WTC11 (cell line): ENCODE measurements at regions not wholly inside any gene's neighbourhood (a gene's known extent, or its start where the extent isn't known, plus 50 kb on each side); places are given as distances from the start of the nearest gene placed in this dataset.
"Not testable (repeated sequence)": the region's sequence is repeated elsewhere in the genome, so short reads cannot be mapped to it uniquely, and the experiment has no call there.

Experiments
- ATAC-seq: fragments of 200-7000 bp; cut with Tn5 transposase; 2 replicates; pipeline ENCODE4 v1.10.0; 2021; ENCODE audit warnings: mild to moderate bottlenecking, moderate library complexity
- CTCF ChIA-PET: fragments of 300-600 bp; sonication (Branson Sonifier 250); formaldehyde crosslinking; loops from one replicate; lab custom pipeline; 2021; ENCODE audit warnings: antibody characterized with exemption; lab: Charles Lee
- POLR2A ChIA-PET: fragments of 350-600 bp; sonication (Branson Sonifier 250); formaldehyde crosslinking; loops from one replicate; lab custom pipeline; 2021; ENCODE audit warnings: antibody characterized with exemption; lab: Charles Lee
- DNase-seq: peaks from one replicate; pipeline ENCODE4 v3.0.0; 2021; ENCODE audit warnings: low spot score
- H3K27ac Mint-ChIP-seq: 2 replicates; pipeline ENCODE4 v1.8.0; 2021; ENCODE audit warnings: mixed read lengths
- H3K27me3 Mint-ChIP-seq: 2 replicates; pipeline ENCODE4 v1.8.0; 2021; ENCODE audit warnings: low read depth, mild to moderate bottlenecking, moderate library complexity, mixed read lengths
- H3K36me3 Mint-ChIP-seq: 2 replicates; pipeline ENCODE4 v1.8.0; 2021; ENCODE audit warnings: mixed read lengths
- H3K4me1 Mint-ChIP-seq: 2 replicates; pipeline ENCODE4 v1.8.0; 2022; ENCODE audit warnings: mixed read lengths
- H3K4me3 Mint-ChIP-seq: 2 replicates; pipeline ENCODE4 v1.8.0; 2021; ENCODE audit warnings: mild to moderate bottlenecking, moderate library complexity, mixed read lengths
- H3K9me3 Mint-ChIP-seq: 2 replicates; pipeline ENCODE4 v1.8.0; 2021; ENCODE audit warnings: mixed read lengths
- AFF4 ChIP-seq: sonication (generic); formaldehyde crosslinking; IDR thresholded peaks from 2 replicates; pipeline ENCODE4 v1.8.1; 2023; ENCODE audit warnings: mild to moderate bottlenecking, missing genetic modification reagents, borderline replicate concordance
- AR ChIP-seq: fragments of 250-450 bp; sonication (Bioruptor Pico); IDR thresholded peaks from 2 replicates; pipeline ENCODE4 v1.9.0; 2021; ENCODE audit warnings: mild to moderate bottlenecking
- CBFB ChIP-seq: sonication (generic); formaldehyde crosslinking; IDR thresholded peaks from 2 replicates; pipeline ENCODE4 v1.8.1; 2022; ENCODE audit warnings: mild to moderate bottlenecking, low read depth, missing genetic modification reagents
- ESRRA ChIP-seq: sonication (generic); formaldehyde crosslinking; IDR thresholded peaks from 2 replicates; pipeline ENCODE4 v1.8.1; 2022; ENCODE audit warnings: mild to moderate bottlenecking, missing genetic modification reagents, borderline replicate concordance
- FOXJ3 ChIP-seq: sonication (generic); formaldehyde crosslinking; IDR thresholded peaks from 2 replicates; pipeline ENCODE4 v1.9.0; 2021; ENCODE audit warnings: missing genetic modification reagents, mild to moderate bottlenecking, borderline replicate concordance
- FOXK1 ChIP-seq: sonication (generic); formaldehyde crosslinking; IDR thresholded peaks from 2 replicates; pipeline ENCODE4 v1.8.0; 2022; ENCODE audit warnings: mild to moderate bottlenecking, moderate library complexity, missing genetic modification reagents
- GRHL2 ChIP-seq: fragments of 250-450 bp; sonication (Bioruptor Pico); IDR thresholded peaks from 2 replicates; pipeline ENCODE4 v1.8.0; 2022; ENCODE audit warnings: mild to moderate bottlenecking, moderate library complexity; ENCODE audit not compliant: insufficient replicate concordance, severe bottlenecking
- JUN ChIP-seq: sonication (generic); formaldehyde crosslinking; IDR thresholded peaks from 2 replicates; pipeline ENCODE4 v1.8.0; 2023; ENCODE audit warnings: mild to moderate bottlenecking, missing genetic modification reagents
- NFATC4 ChIP-seq: fragments of 250-450 bp; sonication (Bioruptor Pico); IDR thresholded peaks from 2 replicates; pipeline ENCODE4 v1.9.0; 2021; ENCODE audit warnings: mild to moderate bottlenecking
- NFE2L1 ChIP-seq: sonication (generic); formaldehyde crosslinking; IDR thresholded peaks from 2 replicates; pipeline ENCODE4 v1.8.1; 2023; ENCODE audit warnings: missing genetic modification reagents
- RELA ChIP-seq: sonication (generic); formaldehyde crosslinking; IDR thresholded peaks from 2 replicates; pipeline ENCODE4 v1.8.1; 2022; ENCODE audit warnings: missing genetic modification reagents, mild to moderate bottlenecking, borderline replicate concordance
- RORB ChIP-seq: fragments of 250-450 bp; sonication (Bioruptor Pico); IDR thresholded peaks from 2 replicates; pipeline ENCODE4 v1.9.0; 2021; ENCODE audit warnings: mild to moderate bottlenecking
- TEAD1 ChIP-seq: sonication (generic); formaldehyde crosslinking; IDR thresholded peaks from 2 replicates; pipeline ENCODE4 v1.8.0; 2022; ENCODE audit warnings: mild to moderate bottlenecking, missing genetic modification reagents
- ZBTB21 ChIP-seq: sonication (generic); formaldehyde crosslinking; IDR thresholded peaks from 2 replicates; pipeline ENCODE4 v1.8.1; 2023; ENCODE audit warnings: mild to moderate bottlenecking, missing genetic modification reagents, borderline replicate concordance
- ZNF232 ChIP-seq: sonication (generic); formaldehyde crosslinking; IDR thresholded peaks from 2 replicates; pipeline ENCODE4 v1.8.0; 2022; ENCODE audit warnings: mild to moderate bottlenecking, missing genetic modification reagents
- ZNF317 ChIP-seq: sonication (generic); formaldehyde crosslinking; IDR thresholded peaks from 2 replicates; pipeline ENCODE4 v1.8.1; 2023; ENCODE audit warnings: low read depth, mild to moderate bottlenecking, moderate library complexity, missing genetic modification reagents, borderline replicate concordance
- ZNF416 ChIP-seq: fragments of 250-450 bp; sonication (Bioruptor Pico); IDR thresholded peaks from 2 replicates; pipeline ENCODE4 v1.9.0; 2021; ENCODE audit warnings: mild to moderate bottlenecking, inconsistent platforms
- ZNF425 ChIP-seq: fragments of 250-450 bp; sonication (Bioruptor Pico); conservative IDR thresholded peaks from 2 replicates; pipeline ENCODE4 v1.9.0; 2021; ENCODE audit warnings: mild to moderate bottlenecking
- ZNF671 ChIP-seq: fragments of 250-450 bp; sonication (Bioruptor Pico); IDR thresholded peaks from 2 replicates; pipeline ENCODE4 v1.8.0; 2021; ENCODE audit warnings: mild to moderate bottlenecking
- TF ChIP-seq, protein P1 (sequence below): sonication (generic); formaldehyde crosslinking; IDR thresholded peaks from 2 replicates; pipeline ENCODE4 v1.8.0; 2022; ENCODE audit warnings: mild to moderate bottlenecking, missing genetic modification reagents
- TF ChIP-seq, protein P2 (sequence below): sonication (generic); formaldehyde crosslinking; IDR thresholded peaks from 2 replicates; pipeline ENCODE4 v1.8.0; 2022; ENCODE audit warnings: mild to moderate bottlenecking, missing genetic modification reagents
- TF ChIP-seq, protein P3 (sequence below): sonication (generic); formaldehyde crosslinking; IDR thresholded peaks from 2 replicates; pipeline ENCODE4 v1.8.0; 2022; ENCODE audit warnings: mild to moderate bottlenecking, missing genetic modification reagents

DNA sequence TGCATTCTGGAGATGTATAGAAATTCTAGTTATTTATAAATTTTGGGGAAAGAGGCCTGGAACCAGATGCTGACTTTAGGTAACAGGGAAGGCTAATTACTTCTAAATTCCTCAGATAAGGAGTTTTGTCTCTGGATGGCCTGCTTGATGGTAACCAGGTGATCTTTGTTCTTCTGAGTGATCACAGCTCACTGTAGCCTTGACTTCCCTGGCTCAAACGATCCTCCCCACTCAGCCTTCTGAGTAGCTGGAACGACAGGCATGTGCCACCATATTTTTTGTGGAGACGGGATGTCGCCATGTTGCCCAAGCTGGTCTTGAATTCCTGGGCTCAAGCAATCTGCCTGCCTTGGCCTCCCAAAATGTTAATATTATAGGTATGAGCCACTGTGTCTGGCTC is 54.4 kb upstream of the MSH6 start:
- TF ChIP-seq ZNF425 = no peak
- TF ChIP-seq FOXJ3 (CRISPR knock-in tag) = no peak
- TF ChIP-seq, protein P1, sequence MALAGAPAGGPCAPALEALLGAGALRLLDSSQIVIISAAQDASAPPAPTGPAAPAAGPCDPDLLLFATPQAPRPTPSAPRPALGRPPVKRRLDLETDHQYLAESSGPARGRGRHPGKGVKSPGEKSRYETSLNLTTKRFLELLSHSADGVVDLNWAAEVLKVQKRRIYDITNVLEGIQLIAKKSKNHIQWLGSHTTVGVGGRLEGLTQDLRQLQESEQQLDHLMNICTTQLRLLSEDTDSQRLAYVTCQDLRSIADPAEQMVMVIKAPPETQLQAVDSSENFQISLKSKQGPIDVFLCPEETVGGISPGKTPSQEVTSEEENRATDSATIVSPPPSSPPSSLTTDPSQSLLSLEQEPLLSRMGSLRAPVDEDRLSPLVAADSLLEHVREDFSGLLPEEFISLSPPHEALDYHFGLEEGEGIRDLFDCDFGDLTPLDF = no peak
- no peak for TF ChIP-seq RELA (CRISPR knock-in tag)
- TF ChIP-seq ZNF416 (CRISPR knock-in tag) = no peak
- TF ChIP-seq ESRRA (CRISPR knock-in tag) = no peak
- TF ChIP-seq NFE2L1 (CRISPR knock-in tag) = no peak
- no peak for TF ChIP-seq JUN (CRISPR knock-in tag)
- no peak for TF ChIP-seq ZBTB21
- no peak for TF ChIP-seq AR (CRISPR knock-in tag)
- TF ChIP-seq, protein P2, sequence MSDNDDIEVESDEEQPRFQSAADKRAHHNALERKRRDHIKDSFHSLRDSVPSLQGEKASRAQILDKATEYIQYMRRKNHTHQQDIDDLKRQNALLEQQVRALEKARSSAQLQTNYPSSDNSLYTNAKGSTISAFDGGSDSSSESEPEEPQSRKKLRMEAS (CRISPR knock-in tag) = no peak
- TF ChIP-seq ZNF232 (CRISPR knock-in tag) = no peak
- TF ChIP-seq NFATC4 (CRISPR knock-in tag) = no peak
- TF ChIP-seq, protein P3, sequence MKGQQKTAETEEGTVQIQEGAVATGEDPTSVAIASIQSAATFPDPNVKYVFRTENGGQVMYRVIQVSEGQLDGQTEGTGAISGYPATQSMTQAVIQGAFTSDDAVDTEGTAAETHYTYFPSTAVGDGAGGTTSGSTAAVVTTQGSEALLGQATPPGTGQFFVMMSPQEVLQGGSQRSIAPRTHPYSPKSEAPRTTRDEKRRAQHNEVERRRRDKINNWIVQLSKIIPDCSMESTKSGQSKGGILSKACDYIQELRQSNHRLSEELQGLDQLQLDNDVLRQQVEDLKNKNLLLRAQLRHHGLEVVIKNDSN (CRISPR knock-in tag) = no peak
- Mint-ChIP-seq H3K36me3 (peaks cover 7% of the 10 kb centered on the region), H3K27ac (no peak overlapping the region), H3K9me3 (peaks cover 8% of the 10 kb centered on the region), H3K27me3 (no peaks in the 10 kb centered on the region), H3K4me1 (peaks cover 11% of the 10 kb centered on the region), H3K4me3 (no peak overlapping the region)
- ATAC-seq = no peak
- ChIA-PET CTCF (no interaction called here), POLR2A (no interaction called here)
- no peak for DNase-seq

DNA sequence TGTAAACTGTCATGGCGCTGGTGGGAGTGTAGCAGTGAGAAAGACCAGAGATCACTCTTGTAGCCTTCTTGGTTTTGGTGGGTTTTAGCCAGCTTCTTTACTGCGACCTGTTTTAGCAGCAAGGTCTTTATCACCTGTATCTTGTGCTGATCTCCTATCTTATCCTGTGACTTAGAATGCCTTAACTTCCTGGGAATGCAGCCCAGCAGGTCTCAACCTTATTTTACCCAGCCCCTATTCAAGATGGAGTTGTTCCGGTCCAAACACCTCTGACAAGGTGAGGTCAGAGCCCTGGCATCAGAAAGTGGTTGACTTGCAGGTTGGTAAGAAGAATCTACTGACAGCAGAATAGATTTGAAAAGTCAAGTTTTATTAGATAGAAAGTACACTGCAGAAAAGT is 55.0 kb upstream of the MSH6 start:
- no peaks in the 10 kb centered on the region for H3K27me3 Mint-ChIP-seq
- ATAC-seq (no peak), DNase-seq (no peak)
- ChIA-PET CTCF (no interaction called here), POLR2A (no interaction called here)
- H3K4me1 Mint-ChIP-seq = peaks cover 11% of the 10 kb centered on the region
- H3K9me3 Mint-ChIP-seq = peaks cover 8% of the 10 kb centered on the region
- no peak overlapping the region for H3K27ac Mint-ChIP-seq
- TF ChIP-seq GRHL2 (CRISPR knock-in tag) (no peak), CBFB (CRISPR knock-in tag) (no peak), TEAD1 (no peak), RORB (CRISPR knock-in tag) (no peak), ZNF671 (no peak), RELA (CRISPR knock-in tag) (no peak), NFE2L1 (CRISPR knock-in tag) (no peak), FOXK1 (CRISPR knock-in tag) (no peak), ZNF317 (no peak), AFF4 (CRISPR knock-in tag) (no peak)
- peaks cover 7% of the 10 kb centered on the region for H3K36me3 Mint-ChIP-seq
- H3K4me3 Mint-ChIP-seq = no peak overlapping the region

DNA sequence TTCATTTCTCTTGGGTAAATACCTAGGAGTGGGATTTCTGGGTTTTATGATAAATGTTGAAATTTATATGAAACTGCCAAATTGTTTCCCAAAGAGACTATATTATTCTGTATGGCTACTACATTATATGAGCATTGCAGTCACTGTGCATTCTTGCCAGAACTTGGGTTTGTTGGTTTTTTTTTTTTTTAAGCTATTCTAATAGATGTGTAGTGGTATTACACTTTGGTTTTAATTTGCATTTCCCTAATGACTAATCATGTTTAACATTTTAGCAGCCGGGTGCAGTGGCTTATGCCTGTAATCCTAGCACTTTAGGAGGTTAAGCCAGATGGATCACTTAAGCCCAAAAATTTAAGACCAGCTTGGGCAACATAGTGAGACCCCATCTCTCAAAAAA is 56.0 kb upstream of the MSH6 start:
- CTCF ChIA-PET = not testable (repeated sequence)

More for the DNA sequence above, 56.0 kb upstream of the MSH6 start:
- DNase-seq, H3K9me3 Mint-ChIP-seq, ATAC-seq, H3K27ac Mint-ChIP-seq, H3K36me3 Mint-ChIP-seq, H3K4me3 Mint-ChIP-seq, POLR2A ChIA-PET, H3K27me3 Mint-ChIP-seq: not testable (repeated sequence)
- H3K4me1 Mint-ChIP-seq = peaks cover 11% of the 10 kb centered on the region
